Activated naive CD4-positive, alpha-beta T cell (primary cell): ENCODE measurements at regions not wholly inside any gene's neighbourhood (a gene's known extent, or its start where the extent isn't known, plus 50 kb on each side); places are given as distances from the start of the nearest gene placed in this dataset.
"Not testable (repeated sequence)": the region's sequence is repeated elsewhere in the genome, so short reads cannot be mapped to it uniquely, and the experiment has no call there.

Experiments used
- DNase-seq, 4 experiments: peaks; one replicate each; lab custom pipeline; 2025; lab: John Stamatoyannopoulos, UW

DNA sequence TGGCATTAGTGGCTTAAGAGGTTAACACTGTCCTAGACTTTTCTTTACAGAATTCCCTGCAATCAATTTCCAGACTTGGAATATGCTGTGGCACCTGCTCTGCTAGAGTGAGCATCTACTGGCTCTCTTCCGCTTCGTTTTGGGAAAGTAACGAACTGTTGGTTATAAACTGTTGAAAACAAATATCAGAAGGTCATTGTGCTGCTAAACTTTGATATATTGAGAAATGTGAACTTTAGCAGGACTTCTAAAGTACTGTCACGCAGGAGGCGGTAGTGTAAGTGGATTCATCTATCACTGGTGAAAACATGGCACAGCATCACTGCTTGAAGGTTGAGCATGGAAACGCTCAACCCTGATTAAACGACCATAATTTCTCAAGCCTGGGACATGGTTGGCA lies 348.9 kb downstream of the FLRT2 start:
- DNase-seq: no peak

DNA sequence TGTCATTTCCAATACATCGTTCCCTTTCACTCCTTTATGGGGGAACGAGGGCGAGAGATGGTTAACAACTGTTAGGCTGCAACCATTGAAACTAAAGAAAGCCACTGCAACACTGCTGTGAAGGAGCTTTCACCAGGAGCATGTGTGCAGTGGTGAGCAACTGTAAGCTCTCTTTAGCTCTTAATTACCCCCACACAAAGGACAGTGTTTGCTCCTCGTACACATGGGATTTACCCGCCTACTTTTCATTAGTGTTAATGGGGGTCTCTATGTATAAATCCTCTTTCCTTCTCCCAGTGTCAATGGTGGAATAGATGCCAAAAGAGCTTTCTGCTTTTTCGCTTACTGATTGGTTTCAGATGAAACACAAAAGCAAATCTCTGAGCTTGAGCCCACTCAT lies 343.1 kb downstream of the FLRT2 start:
- DNase-seq: no peak

DNA sequence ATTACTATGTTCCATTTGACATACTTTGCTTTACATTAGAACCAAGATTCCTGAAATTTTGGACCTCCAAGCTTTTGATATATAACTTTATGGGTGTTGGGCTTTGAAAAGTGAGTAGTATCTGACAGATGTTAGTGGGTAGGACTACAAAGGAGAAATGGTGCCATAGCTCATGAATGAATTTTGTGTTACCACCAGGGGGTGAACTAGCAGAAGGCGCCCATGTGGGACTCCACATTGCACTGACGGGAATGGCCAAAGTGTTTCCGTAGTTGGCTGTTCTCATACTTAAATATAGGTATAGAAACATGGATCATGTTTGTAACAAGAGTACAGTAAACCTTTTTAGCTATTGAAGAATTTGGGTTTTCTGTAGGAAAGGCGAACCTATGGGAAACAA lies 337.5 kb downstream of the FLRT2 start:
- no peak for DNase-seq

DNA sequence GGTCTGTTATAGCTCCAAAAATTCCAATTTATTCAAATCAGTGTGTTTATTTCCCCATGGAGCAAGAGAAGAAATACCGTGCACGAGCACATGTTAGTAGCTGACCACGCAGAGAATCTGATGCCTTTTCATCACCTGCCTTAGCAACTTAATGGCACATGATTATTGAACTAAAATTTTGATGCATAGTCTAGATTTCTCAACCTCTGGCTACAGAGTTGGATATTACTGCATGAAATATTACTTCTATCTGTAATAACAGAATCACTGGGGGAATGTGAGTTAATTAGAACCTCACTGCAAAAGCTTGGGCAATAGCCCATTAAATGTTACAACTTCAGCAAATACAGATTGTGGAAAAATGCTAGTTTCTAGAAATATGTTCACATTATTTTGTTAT lies 335.8 kb downstream of the FLRT2 start:
- no peak for DNase-seq

DNA sequence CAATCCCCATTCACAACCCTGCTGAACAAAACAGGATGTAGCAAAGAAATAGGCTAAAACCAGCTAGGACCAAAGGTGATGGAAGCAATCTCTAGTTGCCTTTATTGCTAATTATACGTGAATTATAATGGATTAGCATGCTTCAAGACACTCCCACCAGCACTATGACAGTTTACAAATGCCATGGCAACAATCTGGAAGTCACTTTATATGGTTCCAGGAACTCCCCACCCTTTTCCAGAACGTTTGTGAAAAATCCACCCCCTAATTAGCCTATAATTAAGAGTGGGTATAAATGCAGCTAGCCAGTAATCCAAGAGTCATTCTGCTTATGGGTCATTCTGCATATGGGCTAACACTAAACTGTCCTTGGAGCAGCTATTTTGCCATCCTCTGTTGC lies 328.7 kb downstream of the FLRT2 start:
- no peak for DNase-seq

DNA sequence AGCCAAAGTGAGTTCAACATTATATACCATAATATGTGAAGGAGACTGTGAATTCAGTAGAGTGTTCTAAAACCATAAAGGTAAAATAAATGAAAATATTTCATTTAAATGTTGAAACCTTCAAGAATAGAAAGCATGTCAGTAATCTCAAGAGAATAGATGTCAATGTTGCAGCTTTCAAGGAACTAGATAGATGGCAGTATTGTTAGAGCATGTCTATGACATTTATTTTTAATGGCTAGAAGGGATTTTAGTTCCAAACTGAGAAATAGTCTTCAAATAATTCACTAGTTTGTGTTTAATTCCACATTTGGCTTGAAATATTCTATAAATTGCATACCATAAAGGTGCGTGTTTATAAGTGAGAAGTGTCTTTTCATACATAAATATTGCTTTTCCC lies 326.5 kb downstream of the FLRT2 start:
- no peak for DNase-seq

DNA sequence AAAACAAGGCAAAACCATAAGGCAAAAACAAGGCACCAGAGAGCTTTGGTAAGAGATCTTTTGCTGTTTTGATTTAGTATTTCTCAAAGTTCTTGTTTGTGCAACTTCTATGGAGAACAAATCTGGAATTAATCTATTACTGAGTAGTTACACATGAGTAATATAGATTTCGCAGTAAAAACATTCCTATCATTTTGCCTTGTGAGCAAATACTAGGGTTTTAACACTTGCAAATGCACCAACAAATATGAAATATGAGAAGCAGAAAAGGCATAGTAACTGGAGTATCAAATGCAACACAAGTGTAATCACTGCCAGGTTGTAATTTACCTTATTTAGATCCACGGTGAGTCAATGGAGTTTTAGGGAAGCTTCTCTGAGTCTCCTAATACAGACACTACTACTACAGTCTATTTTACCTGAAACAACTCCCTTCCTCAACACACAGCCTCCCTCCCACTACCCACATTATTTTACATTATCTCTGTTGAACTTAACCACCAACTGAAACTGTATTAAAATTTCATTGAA lies 324.1 kb downstream of the FLRT2 start:
- no peak for DNase-seq

DNA sequence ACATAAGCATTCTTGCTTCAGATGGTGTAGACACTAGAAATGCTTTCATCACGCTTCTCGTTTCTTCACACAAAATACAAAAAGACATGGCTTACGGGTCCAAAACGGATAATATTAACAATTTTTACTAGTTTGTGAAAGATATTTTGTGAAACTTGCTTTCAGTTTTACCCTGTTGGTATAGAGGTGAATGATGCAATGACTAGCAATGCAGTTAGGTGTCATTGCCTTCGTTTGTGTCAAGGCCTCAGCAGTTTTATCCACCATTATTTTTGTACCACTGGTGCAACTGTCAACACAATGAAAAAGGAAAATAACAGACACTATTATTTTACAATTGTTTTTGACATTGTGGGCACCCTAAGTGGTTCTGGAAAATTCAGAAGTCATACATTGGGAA lies 323.0 kb downstream of the FLRT2 start:
- no peak for DNase-seq

DNA sequence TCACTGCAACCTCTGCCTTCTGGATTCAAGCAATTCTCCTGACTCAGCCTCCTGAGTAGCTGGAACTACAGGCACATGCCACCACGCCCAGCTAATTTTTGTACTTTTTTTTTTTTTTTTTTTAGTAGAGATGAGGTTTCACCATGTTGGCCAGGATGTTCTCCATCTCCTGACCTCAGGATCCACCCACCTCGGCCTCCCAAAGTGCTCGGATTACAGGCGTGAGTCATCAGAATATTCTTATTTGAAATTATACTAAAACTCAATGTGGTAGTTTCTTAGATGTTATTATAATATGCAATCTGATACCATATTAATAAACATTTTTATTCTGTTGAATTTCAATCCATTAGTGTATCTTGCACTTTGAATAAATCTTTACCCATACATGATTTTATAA lies 322.2 kb downstream of the FLRT2 start:
- not testable (repeated sequence) for DNase-seq

DNA sequence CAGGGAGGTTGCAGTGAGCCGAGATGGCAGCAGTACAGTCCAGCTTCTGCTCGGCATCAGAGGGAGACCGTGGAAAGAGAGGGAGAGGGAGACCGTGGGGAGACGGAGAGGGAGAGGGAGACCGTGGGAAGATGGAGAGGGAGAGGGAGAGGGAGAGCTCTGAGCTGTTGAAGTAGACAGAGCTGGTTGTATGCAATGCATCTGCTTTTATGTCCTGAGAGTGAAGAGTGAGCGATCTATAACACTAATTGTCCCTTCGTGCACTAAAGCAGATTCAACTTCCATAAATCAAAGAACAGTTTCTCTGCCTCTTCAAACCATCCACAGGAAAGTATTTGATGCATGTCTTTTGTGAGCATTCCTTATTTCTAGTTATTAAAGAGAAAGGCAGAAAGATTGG lies 300.6 kb downstream of the FLRT2 start:
- DNase-seq: not testable (repeated sequence)

DNA sequence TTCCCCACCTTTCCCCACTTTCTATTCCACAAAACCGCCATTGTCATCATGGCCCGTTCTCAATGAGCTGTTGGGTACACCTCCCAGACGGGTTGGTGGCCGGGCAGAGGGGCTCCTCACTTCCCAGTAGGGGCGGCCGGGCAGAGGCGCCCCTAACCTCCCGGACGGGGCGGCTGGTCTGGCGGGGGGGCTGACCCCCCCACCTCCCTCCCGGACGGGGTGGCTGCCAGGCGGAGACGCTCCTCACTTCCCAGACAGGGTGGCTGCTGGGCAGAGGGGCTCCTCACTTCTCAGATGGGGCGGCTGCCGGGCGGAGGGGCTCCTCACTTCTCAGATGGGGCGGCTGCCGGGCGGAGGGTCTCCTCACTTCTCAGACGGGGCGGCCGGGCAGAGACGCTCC lies 299.7 kb downstream of the FLRT2 start:
- not testable (repeated sequence) for DNase-seq

DNA sequence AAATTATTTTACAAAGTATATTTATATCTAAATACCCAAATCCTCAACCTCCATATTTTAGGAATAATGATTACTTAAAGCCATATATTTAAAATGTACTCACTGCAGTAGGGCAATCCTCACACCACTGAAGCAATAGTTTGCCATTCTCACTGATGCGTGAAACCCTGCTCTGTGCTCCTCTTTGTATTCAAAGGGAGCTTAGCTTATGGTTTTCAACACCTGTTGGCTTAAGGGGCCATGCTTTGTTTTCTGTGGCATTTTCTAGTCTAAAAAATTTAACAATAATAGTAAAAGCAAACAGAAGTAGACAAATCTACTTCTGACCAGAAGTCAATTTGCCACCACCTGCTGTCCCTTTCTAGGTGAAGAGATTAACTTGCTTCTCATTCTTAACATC lies 294.6 kb downstream of the FLRT2 start:
- no peak for DNase-seq

DNA sequence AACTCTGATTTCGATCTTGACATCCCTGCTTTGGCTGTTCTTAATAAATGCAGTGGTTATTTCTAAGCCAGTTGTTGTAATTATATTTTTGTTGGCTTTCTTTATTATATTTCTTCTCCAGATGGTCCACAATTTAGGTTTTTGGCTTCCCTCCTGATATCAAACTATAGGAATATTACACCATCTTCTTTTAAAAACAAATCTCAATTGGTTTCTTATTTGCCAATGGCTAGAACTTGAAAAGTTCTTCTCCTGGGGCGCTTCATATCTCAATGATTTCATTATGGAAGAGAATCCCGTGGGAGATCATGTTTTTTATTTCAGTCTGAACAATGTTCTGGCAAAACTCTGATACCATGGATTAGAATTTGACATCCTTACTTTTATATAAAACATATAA lies 292.3 kb downstream of the FLRT2 start:
- no peak for DNase-seq

DNA sequence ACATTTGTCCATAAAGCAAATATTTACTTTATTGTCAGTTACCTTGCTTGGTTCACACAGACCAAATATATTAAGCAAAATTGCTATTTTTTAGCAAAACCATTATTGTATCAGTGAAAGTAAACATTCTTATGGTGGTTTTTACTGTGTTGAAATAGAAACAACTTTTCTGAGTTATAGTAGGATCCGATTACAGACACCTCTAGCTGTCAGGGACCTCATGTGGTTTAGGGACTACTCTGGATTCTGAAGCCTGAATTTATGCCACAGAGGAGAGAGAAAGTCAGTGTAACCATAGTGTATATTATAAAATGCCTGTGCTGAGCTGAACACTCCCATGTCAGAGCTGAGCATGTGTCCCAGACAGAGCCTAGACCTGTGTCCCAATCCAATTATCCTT lies 287.5 kb downstream of the FLRT2 start:
- no peak for DNase-seq

DNA sequence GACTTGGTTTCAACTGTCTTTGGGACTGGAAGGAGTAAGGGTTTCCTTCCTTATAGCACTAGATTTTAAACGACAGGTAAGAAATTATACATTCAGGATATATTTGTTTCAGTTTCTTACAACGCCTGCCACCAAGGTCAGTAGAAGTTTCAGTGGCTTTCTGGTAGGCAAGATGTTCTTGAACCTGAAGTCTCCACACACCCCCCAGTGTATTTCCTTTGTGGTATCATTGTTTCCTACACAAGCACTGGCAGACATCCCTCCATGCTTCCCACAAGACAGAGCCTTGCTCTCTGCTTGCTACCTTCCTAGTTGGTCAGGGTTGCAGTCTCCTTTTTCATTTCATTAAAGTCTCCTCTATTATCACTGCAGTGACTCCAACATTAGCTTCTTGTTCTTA lies 283.1 kb downstream of the FLRT2 start:
- DNase-seq: no peak

DNA sequence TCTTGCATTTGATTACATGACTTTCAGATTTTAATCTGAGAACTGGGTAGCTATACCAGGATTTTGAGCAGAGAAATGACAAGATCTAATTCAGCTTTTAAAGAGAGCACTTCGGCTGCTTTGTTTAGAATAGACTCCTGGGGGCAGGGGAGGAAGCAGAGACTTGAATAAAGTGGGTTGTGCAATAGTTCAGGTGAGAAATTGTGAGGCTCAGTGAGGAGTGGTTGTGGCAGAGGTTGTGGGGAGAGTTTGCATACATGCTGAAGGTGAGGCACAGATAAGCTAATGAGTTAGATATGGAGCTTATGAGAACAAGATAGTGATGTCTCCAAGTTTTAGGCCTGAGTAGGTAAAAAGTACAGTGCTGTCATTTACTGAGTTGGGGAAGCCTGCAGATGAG lies 281.4 kb downstream of the FLRT2 start:
- no peak for DNase-seq

DNA sequence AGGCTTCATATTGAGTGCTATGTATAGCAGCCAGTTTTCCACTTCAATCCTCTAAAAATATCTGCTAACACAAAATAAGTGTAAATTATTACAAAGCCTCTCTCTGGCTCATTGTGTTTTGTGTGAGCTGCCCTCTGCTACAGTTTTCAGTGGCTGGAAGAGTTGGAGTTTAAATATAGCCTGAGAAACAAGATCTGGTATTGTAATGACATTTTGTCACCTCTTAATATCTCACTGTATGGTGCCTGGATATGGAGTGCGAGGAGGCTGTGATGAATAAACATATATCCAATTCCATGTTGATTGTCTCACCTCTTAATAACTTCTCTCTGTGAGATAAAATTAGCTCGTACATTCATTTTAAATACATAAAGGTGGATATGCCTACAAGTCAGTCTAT lies 269.7 kb downstream of the FLRT2 start:
- no peak for DNase-seq

DNA sequence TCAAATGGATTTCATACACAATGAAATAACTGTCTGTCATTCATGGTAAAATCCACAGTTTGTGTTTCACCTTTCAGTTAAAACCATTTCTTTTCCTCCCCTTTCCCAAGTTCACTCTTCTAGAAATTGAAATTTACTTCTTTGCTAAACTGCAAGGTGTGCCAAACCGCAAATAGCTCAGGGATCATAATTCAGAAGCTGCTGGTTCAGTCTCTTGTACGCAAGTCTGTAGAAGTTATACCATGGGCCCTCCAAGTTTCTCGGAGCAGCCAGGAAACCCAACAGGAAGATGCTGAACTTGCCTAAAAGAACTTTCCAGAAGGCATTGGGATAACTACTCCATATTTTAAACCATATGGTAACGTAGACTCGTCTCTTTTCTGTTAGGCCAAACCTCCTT lies 268.9 kb downstream of the FLRT2 start:
- DNase-seq: no peak

DNA sequence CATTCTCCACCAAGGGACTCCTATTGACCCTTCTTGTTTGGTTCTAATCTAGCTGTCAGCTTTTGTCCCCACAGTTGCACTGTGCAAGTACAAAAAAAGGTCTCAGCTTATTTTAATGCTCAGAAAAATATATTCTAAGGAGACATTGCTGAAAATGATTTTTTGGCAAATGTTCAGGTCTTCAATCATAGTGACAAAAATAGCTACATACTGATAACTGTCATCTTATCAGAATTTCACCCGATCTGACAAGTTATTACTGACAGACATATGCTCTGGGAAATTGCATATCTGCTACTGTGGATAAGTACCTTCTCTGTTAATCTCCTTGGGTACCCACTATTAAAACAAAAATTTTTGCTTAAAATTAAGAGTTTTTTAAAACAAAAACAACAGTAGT lies 263.6 kb downstream of the FLRT2 start:
- no peak for DNase-seq

DNA sequence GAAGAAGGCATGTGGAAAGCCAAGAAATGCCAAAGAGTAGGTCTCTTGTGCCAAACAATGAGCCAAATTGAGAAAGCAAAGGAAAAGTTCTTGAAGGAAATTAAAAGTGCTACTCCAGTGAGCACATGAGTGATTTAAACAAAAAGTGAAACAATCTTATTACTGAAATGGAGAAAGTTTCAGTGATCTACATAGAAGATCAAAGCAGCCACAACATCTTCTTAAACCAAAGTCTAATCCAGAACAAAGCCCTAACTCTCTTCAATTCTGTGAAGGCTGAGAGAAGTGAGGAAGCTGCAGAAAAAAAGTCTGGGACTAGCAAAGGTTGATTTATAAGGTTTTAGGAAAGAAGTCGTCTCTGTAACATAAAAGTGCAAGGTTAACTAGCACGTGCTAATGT lies 259.6 kb downstream of the FLRT2 start:
- no peak for DNase-seq

DNA sequence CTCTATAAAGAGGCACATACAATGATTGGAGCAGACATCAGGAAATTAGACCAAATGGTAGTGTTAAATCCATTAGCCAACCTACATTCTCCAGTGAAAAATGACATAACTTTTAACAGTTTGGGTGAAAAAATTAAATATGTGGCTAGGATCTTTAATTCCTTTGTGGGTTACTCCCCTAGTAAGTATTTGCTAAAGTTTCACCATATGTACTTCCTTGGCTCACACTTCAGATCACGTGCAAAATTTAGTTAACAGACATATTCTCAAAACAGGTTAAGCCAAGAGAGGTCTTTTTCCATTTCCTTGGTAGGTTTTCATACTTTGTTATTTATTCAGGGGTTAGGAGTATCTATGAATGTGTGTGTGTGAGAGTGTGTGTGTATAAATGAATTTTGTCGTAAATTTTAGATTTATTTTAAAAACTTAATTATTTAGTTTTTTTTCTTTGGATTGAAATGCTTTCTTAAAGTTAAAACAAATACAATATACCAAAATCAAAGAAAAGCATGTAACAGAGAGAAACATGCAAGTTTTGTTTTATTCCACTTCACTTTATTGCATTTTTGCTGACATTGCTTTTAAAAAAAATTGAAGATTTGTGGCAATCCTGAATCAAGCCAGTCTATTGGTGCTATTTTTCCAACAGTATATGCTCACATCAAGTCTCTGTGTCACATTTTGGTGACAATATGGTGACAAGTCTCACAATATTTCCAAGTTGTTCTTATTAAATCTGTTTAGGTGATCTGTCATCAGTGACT lies 258.7 kb downstream of the FLRT2 start:
- no peak for DNase-seq

DNA sequence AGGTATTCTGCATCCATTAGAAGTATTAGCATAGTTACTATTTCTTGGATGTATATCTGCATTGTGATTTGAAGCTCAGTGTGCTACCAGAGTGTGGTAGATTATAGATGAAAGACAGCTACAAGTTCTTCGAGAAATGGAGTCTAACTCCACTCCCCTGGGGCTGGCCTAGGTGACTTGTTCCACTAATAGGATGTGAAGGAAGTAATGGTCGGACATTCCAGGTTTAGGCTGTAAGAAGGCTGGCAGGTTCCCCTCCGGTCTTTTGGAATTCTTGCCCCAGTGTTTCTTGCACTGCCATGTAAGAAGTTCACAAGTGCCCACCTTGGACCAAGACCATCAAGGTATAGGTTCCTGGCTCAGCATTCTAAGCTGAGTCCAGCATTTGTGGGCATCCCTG lies 236.4 kb downstream of the FLRT2 start:
- no peak for DNase-seq

DNA sequence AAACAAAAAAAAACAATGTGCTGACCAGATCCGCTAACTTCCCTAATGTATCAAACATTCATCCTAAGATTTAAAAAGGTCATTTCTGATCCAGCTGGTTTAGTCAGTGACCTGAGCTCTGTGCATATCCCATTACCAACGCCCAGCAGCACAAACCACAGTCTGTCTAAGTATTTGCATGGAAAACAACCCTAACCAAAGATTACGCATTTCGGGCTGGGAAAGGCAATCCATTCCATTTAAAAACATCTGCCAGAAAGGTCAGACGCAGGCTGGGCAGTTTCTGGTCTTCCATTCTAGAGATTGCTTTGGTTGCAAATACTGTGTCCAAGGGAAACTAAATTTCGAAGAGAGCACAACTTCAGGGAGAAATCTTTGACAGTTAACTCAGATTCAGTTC lies 234.9 kb downstream of the FLRT2 start:
- no peak for DNase-seq

DNA sequence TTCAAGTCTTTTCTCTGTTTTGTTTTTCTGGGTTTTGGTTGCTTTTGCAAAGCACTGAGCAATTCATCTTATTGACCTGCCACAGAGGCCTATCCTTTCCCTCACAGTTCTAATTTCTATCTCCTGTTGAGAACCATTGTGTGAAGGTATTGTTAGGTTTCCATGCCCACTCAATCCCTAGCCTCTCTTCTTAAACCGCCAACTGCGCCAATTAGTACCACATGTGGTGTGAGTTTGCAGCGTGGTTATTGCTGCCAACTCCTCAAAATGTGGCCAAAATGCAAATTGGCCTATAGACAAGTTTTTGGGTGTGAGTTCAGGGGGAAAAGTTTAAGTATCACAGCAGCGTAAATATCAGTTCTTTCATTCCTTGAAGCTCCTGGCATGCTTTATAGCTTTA lies 232.6 kb downstream of the FLRT2 start:
- DNase-seq: no peak
